K562 (cell line): ENCODE measurements at regions not wholly inside any gene's neighbourhood (a gene's known extent, or its start where the extent isn't known, plus 50 kb on each side); places are given as distances from the start of the nearest gene placed in this dataset.

Source experiments
- CBX1 ChIP-seq: sonication (generic); IDR thresholded peaks from 2 replicates; pipeline ENCODE4 v1.6.1; 2016; ENCODE audit warnings: antibody characterized with exemption, low read depth, mild to moderate bottlenecking
- GABPB2 ChIP-seq: fragments of 250-450 bp; sonication (Bioruptor Pico); conservative IDR thresholded peaks from 2 replicates; pipeline ENCODE4 v1.5.1; 2021; ENCODE audit warnings: mild to moderate bottlenecking
- HDAC6 ChIP-seq: IDR thresholded peaks from 2 replicates; pipeline ENCODE4 v1.6.1; 2012; ENCODE audit warnings: low read depth, mild to moderate bottlenecking, control low read depth, inconsistent platforms, low read length, moderate library complexity
- JUND ChIP-seq, 2 experiments: IDR thresholded peaks; 2 replicates in 1 of 2; 3 replicates in 1 of 2; pipeline ENCODE4 v1.6.1; 2011; ENCODE audit warnings: borderline replicate concordance in 2 of 2, low read depth in 2 of 2, low read length in 2 of 2, improper control_type of control experiment in 1 of 2, missing biosample characterization in 1 of 2, missing genetic modification characterization in 1 of 2, missing genetic modification reagents in 1 of 2
- KDM4B ChIP-seq, 2 experiments: fragments of 450-650 bp in 1 of 2; sonication (generic) in 1 of 2; IDR thresholded peaks; 2 replicates each; pipeline ENCODE4 v1.6.1; 2016 to 2017; ENCODE audit warnings: borderline replicate concordance in 2 of 2, antibody characterized with exemption in 1 of 2, low read depth in 1 of 2, mild to moderate bottlenecking in 1 of 2
- KLF13 ChIP-seq: fragments of 450-650 bp; IDR thresholded peaks from 2 replicates; pipeline ENCODE4 v1.6.1; 2016; ENCODE audit warnings: missing genetic modification characterization, low read depth, mild to moderate bottlenecking, missing compliant biosample characterization, moderate library complexity, borderline replicate concordance
- PRMT5 ChIP-seq: sonication (generic); formaldehyde crosslinking; IDR thresholded peaks from 2 replicates; pipeline ENCODE4 v1.5.0; 2020; ENCODE audit warnings: missing genetic modification reagents
- SIN3B ChIP-seq: fragments of 450-650 bp; IDR thresholded peaks from 2 replicates; pipeline ENCODE4 v1.6.1; 2017; ENCODE audit warnings: low read depth, mild to moderate bottlenecking, moderate library complexity
- TEAD4 ChIP-seq, 2 experiments: sonication (generic) in 1 of 2; formaldehyde crosslinking in 1 of 2; IDR thresholded peaks; 2 replicates each; pipeline versions ENCODE4 v1.6.1 to v1.8.0; 2012 to 2022; ENCODE audit warnings: borderline replicate concordance in 1 of 2, inconsistent platforms in 1 of 2, low read length in 1 of 2, mild to moderate bottlenecking in 1 of 2, missing genetic modification reagents in 1 of 2
- ZC3H11A ChIP-seq: IDR thresholded peaks from 2 replicates; pipeline ENCODE4 v1.6.1; 2012; ENCODE audit warnings: low read depth, low read length, improper control_type of control experiment
- ZFP36 ChIP-seq: fragments of 150-350 bp; IDR thresholded peaks from 2 replicates; pipeline ENCODE4 v1.6.1; 2018; ENCODE audit warnings: low read length, low read depth; ENCODE audit not compliant: partially characterized antibody
- ZNF644 ChIP-seq: fragments of 200-800 bp; sonication (Bioruptor generic); IDR thresholded peaks from 2 replicates; pipeline ENCODE4 v1.6.1; 2016; ENCODE audit warnings: low read depth, missing genetic modification characterization, missing compliant biosample characterization
- TF ChIP-seq, protein P1 (sequence below): fragments of 200-600 bp; sonication (generic); IDR thresholded peaks from one replicate; pipeline ENCODE4 v1.6.1; 2012; ENCODE audit warnings: mild to moderate bottlenecking, low read depth, low read length, inconsistent platforms

DNA sequence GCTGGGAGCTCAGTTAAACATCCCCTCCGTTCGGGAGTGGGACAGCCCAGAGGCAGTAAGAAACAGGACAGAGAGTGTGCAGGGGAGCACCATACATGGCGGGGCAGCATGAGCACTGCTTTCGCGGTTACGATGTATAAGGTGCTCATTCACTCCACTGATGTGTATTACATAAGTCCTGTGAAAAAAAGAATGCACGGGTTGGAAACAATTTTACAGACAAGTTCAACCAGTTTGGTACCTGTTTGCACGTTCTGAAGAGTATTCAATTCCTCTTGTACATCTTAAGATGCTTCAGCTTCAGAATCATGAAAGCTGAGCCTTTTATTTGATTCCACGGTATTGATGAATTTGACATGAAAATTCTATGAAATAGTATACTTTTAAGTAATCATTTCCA, 97.8 kb upstream of the NETO1 start (continued):
- TF ChIP-seq, protein P1, sequence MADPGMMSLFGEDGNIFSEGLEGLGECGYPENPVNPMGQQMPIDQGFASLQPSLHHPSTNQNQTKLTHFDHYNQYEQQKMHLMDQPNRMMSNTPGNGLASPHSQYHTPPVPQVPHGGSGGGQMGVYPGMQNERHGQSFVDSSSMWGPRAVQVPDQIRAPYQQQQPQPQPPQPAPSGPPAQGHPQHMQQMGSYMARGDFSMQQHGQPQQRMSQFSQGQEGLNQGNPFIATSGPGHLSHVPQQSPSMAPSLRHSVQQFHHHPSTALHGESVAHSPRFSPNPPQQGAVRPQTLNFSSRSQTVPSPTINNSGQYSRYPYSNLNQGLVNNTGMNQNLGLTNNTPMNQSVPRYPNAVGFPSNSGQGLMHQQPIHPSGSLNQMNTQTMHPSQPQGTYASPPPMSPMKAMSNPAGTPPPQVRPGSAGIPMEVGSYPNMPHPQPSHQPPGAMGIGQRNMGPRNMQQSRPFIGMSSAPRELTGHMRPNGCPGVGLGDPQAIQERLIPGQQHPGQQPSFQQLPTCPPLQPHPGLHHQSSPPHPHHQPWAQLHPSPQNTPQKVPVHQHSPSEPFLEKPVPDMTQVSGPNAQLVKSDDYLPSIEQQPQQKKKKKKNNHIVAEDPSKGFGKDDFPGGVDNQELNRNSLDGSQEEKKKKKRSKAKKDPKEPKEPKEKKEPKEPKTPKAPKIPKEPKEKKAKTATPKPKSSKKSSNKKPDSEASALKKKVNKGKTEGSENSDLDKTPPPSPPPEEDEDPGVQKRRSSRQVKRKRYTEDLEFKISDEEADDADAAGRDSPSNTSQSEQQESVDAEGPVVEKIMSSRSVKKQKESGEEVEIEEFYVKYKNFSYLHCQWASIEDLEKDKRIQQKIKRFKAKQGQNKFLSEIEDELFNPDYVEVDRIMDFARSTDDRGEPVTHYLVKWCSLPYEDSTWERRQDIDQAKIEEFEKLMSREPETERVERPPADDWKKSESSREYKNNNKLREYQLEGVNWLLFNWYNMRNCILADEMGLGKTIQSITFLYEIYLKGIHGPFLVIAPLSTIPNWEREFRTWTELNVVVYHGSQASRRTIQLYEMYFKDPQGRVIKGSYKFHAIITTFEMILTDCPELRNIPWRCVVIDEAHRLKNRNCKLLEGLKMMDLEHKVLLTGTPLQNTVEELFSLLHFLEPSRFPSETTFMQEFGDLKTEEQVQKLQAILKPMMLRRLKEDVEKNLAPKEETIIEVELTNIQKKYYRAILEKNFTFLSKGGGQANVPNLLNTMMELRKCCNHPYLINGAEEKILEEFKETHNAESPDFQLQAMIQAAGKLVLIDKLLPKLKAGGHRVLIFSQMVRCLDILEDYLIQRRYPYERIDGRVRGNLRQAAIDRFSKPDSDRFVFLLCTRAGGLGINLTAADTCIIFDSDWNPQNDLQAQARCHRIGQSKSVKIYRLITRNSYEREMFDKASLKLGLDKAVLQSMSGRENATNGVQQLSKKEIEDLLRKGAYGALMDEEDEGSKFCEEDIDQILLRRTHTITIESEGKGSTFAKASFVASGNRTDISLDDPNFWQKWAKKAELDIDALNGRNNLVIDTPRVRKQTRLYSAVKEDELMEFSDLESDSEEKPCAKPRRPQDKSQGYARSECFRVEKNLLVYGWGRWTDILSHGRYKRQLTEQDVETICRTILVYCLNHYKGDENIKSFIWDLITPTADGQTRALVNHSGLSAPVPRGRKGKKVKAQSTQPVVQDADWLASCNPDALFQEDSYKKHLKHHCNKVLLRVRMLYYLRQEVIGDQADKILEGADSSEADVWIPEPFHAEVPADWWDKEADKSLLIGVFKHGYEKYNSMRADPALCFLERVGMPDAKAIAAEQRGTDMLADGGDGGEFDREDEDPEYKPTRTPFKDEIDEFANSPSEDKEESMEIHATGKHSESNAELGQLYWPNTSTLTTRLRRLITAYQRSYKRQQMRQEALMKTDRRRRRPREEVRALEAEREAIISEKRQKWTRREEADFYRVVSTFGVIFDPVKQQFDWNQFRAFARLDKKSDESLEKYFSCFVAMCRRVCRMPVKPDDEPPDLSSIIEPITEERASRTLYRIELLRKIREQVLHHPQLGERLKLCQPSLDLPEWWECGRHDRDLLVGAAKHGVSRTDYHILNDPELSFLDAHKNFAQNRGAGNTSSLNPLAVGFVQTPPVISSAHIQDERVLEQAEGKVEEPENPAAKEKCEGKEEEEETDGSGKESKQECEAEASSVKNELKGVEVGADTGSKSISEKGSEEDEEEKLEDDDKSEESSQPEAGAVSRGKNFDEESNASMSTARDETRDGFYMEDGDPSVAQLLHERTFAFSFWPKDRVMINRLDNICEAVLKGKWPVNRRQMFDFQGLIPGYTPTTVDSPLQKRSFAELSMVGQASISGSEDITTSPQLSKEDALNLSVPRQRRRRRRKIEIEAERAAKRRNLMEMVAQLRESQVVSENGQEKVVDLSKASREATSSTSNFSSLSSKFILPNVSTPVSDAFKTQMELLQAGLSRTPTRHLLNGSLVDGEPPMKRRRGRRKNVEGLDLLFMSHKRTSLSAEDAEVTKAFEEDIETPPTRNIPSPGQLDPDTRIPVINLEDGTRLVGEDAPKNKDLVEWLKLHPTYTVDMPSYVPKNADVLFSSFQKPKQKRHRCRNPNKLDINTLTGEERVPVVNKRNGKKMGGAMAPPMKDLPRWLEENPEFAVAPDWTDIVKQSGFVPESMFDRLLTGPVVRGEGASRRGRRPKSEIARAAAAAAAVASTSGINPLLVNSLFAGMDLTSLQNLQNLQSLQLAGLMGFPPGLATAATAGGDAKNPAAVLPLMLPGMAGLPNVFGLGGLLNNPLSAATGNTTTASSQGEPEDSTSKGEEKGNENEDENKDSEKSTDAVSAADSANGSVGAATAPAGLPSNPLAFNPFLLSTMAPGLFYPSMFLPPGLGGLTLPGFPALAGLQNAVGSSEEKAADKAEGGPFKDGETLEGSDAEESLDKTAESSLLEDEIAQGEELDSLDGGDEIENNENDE: no peak
- TF ChIP-seq KDM4B (IDR thresholded peaks at IDR 0.05; ENCODE audit: borderline replicate concordance in 2 of 2, low read depth in 1 of 2) (no peak), PRMT5 (CRISPR knock-in tag) (no peak), GABPB2 (CRISPR knock-in tag) (no peak), CBX1 (no peak), TEAD4 (IDR thresholded peaks at IDR 0.05; ENCODE audit: low read length) (no peak), TEAD4 (CRISPR knock-in tag; IDR thresholded peaks at IDR 0.05; ENCODE audit: borderline replicate concordance) (no peak), SIN3B (no peak), ZFP36 (no peak), ZNF644 (no peak), ZC3H11A (no peak), KLF13 (no peak), HDAC6 (no peak), JUND (IDR thresholded peaks at IDR 0.05; ENCODE audit: borderline replicate concordance, low read depth, low read length) (no peak), JUND (tag; IDR thresholded peaks at IDR 0.05; ENCODE audit: borderline replicate concordance, low read depth, low read length) (no peak)
